ENCODE measurements at regions not wholly inside any gene's neighbourhood (a gene's known extent, or its start where the extent isn't known, plus 50 kb on each side); places are given as distances from the start of the nearest gene placed in this dataset.
"Not testable (repeated sequence)": the region's sequence is repeated elsewhere in the genome, so short reads cannot be mapped to it uniquely, and the experiment has no call there.

- H3K4me3 ChIP-seq (ENCODE audit: low read depth, low read length), result no peak overlapping the region
- no peak for DNase-seq (ENCODE audit: low read depth)
- no peak for TF ChIP-seq CTCF (IDR thresholded peaks at IDR 0.05; ENCODE audit: low read depth, low read length, missing control alignments)
- in situ Hi-C loops (cut with HindIII; ENCODE audit: low sequenced_read_pairs), result no loop called here
Observed at GRCh38 chr14:27320261-27320660, 722.4 kb upstream of the NOVA1 start.

GRCh38 chr14:27327095-27327494, 729.3 kb upstream of the NOVA1 start:
- in situ Hi-C loops (cut with HindIII; ENCODE audit: low sequenced_read_pairs), result no loop called here
- no peak for DNase-seq (ENCODE audit: low read depth)
- TF ChIP-seq CTCF (IDR thresholded peaks at IDR 0.05; ENCODE audit: low read depth, low read length, missing control alignments), result no peak
- H3K4me3 ChIP-seq (ENCODE audit: low read depth, low read length), result no peak overlapping the region

DNA sequence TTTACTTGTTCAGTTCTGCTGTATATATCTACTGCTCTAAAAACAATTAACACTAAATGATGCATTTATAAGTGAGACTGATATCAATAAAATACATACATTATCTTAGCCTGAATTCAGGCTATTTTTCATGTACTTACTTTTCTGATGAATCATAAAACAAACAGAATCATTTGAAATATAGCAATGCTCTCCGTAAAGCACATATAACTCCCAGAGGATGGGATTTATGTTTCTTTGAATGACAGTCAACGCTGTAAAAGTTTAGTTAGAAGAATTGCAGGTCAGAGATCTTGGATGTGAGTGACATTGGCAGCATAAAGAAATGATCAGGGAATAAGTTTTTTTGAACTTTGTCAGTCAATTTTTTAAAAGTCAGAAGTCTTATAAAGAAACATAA, 740.2 kb upstream of the NOVA1 start:
- no peak for TF ChIP-seq CTCF (IDR thresholded peaks at IDR 0.05; ENCODE audit: low read depth, low read length, missing control alignments)
- in situ Hi-C loops (cut with HindIII; ENCODE audit: low sequenced_read_pairs), result no loop called here
- no peak for DNase-seq (ENCODE audit: low read depth)
- H3K4me3 ChIP-seq (ENCODE audit: low read depth, low read length), result no peak overlapping the region

GRCh38 chr14:27363036-27363435, 765.2 kb upstream of the NOVA1 start:
- in situ Hi-C loops (cut with HindIII; ENCODE audit: low sequenced_read_pairs); DNase-seq (ENCODE audit: low read depth); H3K4me3 ChIP-seq (ENCODE audit: low read depth, low read length): not testable (repeated sequence)

GRCh38 chr14:27366596-27366995, 768.8 kb upstream of the NOVA1 start:
- no peak for TF ChIP-seq CTCF (IDR thresholded peaks at IDR 0.05; ENCODE audit: low read depth, low read length, missing control alignments)
- DNase-seq (ENCODE audit: low read depth), result no peak
- in situ Hi-C loops (cut with HindIII; ENCODE audit: low sequenced_read_pairs), result no loop called here
- no peak overlapping the region for H3K4me3 ChIP-seq (ENCODE audit: low read depth, low read length)

DNA sequence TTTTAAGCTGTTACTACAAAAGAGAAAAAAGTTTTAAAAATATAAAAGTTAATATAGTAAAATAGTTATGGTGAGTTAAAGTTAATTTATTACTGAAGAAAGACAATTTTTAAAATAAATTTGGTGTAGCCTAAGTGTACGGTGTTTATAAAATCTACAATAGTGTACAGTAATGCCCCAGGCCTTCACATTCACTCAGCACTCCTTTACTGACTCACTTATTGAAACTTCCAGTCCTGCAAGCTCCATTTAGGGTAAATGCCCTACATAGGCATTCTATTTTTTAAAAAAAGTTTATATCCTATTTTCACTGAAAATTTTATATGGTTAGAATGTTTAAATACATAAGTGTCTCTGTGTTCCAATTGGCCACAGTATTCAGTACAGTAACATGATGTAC, 769.5 kb upstream of the NOVA1 start:
- in situ Hi-C loops (cut with HindIII; ENCODE audit: low sequenced_read_pairs), result no loop called here
- DNase-seq (ENCODE audit: low read depth), result no peak
- no peak overlapping the region for H3K4me3 ChIP-seq (ENCODE audit: low read depth, low read length)
- no peak for TF ChIP-seq CTCF (IDR thresholded peaks at IDR 0.05; ENCODE audit: low read depth, low read length, missing control alignments)

DNA sequence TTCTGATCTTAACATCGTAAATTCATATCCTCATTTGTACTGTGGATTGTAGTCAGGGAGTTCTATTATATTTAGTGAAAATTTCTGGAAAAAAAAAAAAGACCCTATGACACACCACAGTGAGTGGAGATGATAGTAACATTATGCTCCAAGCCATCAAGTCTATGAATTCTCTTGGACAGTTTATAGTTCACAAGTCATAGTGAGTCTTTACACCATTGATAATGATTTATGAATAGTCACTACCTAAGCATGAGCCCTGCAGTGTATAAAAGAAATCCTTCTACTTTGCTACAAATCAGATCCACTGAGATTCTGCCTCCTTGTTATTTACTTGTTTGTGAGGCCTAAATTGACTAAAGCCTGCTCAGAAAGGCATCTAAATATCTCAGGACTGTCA, 772.2 kb upstream of the NOVA1 start:
- in situ Hi-C loops (cut with HindIII; ENCODE audit: low sequenced_read_pairs), result loop anchor here (10.0 kb wide), 1 partner anchor 75 kb away; no protein-coding TSS in a partner anchor
- TF ChIP-seq CTCF (IDR thresholded peaks at IDR 0.05; ENCODE audit: low read depth, low read length, missing control alignments), result no peak
- no peak for DNase-seq (ENCODE audit: low read depth)

More for the DNA sequence above, 772.2 kb upstream of the NOVA1 start:
- no peak overlapping the region for H3K4me3 ChIP-seq (ENCODE audit: low read depth, low read length)
